ENCODE measurements at regions not wholly inside any gene's neighbourhood (a gene's known extent, or its start where the extent isn't known, plus 50 kb on each side); places are given as distances from the start of the nearest gene placed in this dataset.

- DNase-seq (ENCODE audit: low read depth in 3 of 3, low spot score in 1 of 3), result no peak
Measured at GRCh38 chr2:147792966-147793617, 51.7 kb upstream of the ACVR2A start.

GRCh38 chr2:147790580-147790979 is 54.2 kb upstream of the ACVR2A start:
- DNase-seq (ENCODE audit: low read depth in 3 of 3, low spot score in 1 of 3), result no peak

- no peak for DNase-seq (ENCODE audit: low read depth in 3 of 3, low spot score in 1 of 3)
Measured at GRCh38 chr2:147789720-147790119, 55.1 kb upstream of the ACVR2A start.

GRCh38 chr2:147789287-147789686 is 55.5 kb upstream of the ACVR2A start:
- DNase-seq (ENCODE audit: low read depth in 3 of 3, low spot score in 1 of 3), result no peak

- no peak for DNase-seq (ENCODE audit: low read depth in 3 of 3, low spot score in 1 of 3)
Measured at GRCh38 chr2:147782141-147782930, 62.5 kb upstream of the ACVR2A start.

GRCh38 chr2:147779440-147779839 is 65.4 kb upstream of the ACVR2A start:
- DNase-seq (ENCODE audit: low read depth in 3 of 3, low spot score in 1 of 3), result no peak

GRCh38 chr2:147777394-147777793 is 67.4 kb upstream of the ACVR2A start:
- no peak for DNase-seq (ENCODE audit: low read depth in 3 of 3, low spot score in 1 of 3)

GRCh38 chr2:147774805-147775204 is 70.0 kb upstream of the ACVR2A start:
- no peak for DNase-seq (ENCODE audit: low read depth in 3 of 3, low spot score in 1 of 3)

- no peak for DNase-seq (ENCODE audit: low read depth in 3 of 3, low spot score in 1 of 3)
Measured at GRCh38 chr2:147773479-147773878, 71.3 kb upstream of the ACVR2A start.

- DNase-seq (ENCODE audit: low read depth in 3 of 3, low spot score in 1 of 3), result no peak
Measured at GRCh38 chr2:147772781-147773180, 72.0 kb upstream of the ACVR2A start.

GRCh38 chr2:147763861-147764260 is 81.0 kb upstream of the ACVR2A start:
- DNase-seq (ENCODE audit: low read depth in 3 of 3, low spot score in 1 of 3), result no peak

- DNase-seq (ENCODE audit: low read depth in 3 of 3, low spot score in 1 of 3), result no peak
Measured at GRCh38 chr2:147760984-147761383, 83.8 kb upstream of the ACVR2A start.

- no peak for DNase-seq (ENCODE audit: low read depth in 3 of 3, low spot score in 1 of 3)
Measured at GRCh38 chr2:147759536-147759935, 85.3 kb upstream of the ACVR2A start.

- DNase-seq (ENCODE audit: low read depth in 3 of 3, low spot score in 1 of 3), result no peak
Measured at GRCh38 chr2:147758821-147759220, 86.0 kb upstream of the ACVR2A start.

GRCh38 chr2:147756069-147756468 is 88.8 kb upstream of the ACVR2A start:
- DNase-seq (ENCODE audit: low read depth in 3 of 3, low spot score in 1 of 3), result no peak

GRCh38 chr2:147740211-147740927 is 104.5 kb upstream of the ACVR2A start:
- no peak for DNase-seq (ENCODE audit: low read depth in 3 of 3, low spot score in 1 of 3)

- DNase-seq (ENCODE audit: low read depth in 3 of 3, low spot score in 1 of 3), result no peak
Measured at GRCh38 chr2:147739508-147739907, 105.3 kb upstream of the ACVR2A start.

GRCh38 chr2:147718831-147719230 is 126.0 kb upstream of the ACVR2A start:
- no peak for DNase-seq (ENCODE audit: low read depth in 3 of 3, low spot score in 1 of 3)

GRCh38 chr2:147716906-147717305 is 127.9 kb upstream of the ACVR2A start:
- no peak for DNase-seq (ENCODE audit: low read depth in 3 of 3, low spot score in 1 of 3)

GRCh38 chr2:147715807-147716206 is 129.0 kb upstream of the ACVR2A start:
- DNase-seq (ENCODE audit: low read depth in 3 of 3, low spot score in 1 of 3), result no peak

GRCh38 chr2:147714582-147714981 is 130.2 kb upstream of the ACVR2A start:
- no peak for DNase-seq (ENCODE audit: low read depth in 3 of 3, low spot score in 1 of 3)

GRCh38 chr2:147713349-147713748 is 131.5 kb upstream of the ACVR2A start:
- no peak for DNase-seq (ENCODE audit: low read depth in 3 of 3, low spot score in 1 of 3)
